Breast epithelium (tissue), 3 donors: ENCODE measurements at regions not wholly inside any gene's neighbourhood (a gene's known extent, or its start where the extent isn't known, plus 50 kb on each side); places are given as distances from the start of the nearest gene placed in this dataset.

Experiments used
- CTCF ChIP-seq, 3 donors: fragments of 450-650 bp; IDR thresholded peaks; one replicate each; pipeline ENCODE4 v1.5.1; 2016 to 2017; ENCODE audit warnings: antibody characterized with exemption in 3 of 3, mild to moderate bottlenecking in 3 of 3, moderate library complexity in 3 of 3
- POLR2A ChIP-seq: fragments of 450-650 bp; IDR thresholded peaks from one replicate; pipeline ENCODE4 v1.6.1; 2016; ENCODE audit warnings: antibody characterized with exemption, mild to moderate bottlenecking, moderate library complexity

DNA sequence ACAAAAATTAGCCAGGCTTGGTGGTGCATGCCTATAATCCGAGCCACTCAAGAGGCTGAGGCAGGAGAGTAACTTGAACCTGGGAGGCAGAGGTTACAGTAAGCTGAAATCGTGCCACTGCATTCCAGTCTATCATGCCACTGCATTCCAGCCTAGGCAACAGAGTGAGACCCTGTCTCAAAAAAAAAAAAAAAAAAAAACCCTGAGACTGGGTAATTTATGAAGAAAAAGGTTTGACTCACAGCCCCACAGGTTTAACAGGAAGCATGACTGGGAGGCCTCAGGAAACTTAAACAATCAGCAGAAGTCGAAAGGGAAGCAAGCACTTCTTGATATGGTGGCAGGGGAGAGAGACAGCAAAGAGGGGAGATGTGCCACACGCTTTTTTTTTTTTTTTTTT, 123.2 kb downstream of the GXYLT1 start:
- no peak for TF ChIP-seq CTCF (IDR thresholded peaks at IDR 0.05)
- no peak for TF ChIP-seq POLR2A
